Jurkat, Clone E6-1 (cell line): ENCODE measurements at regions not wholly inside any gene's neighbourhood (a gene's known extent, or its start where the extent isn't known, plus 50 kb on each side); places are given as distances from the start of the nearest gene placed in this dataset.

Experiments
- DNase-seq: peaks from one replicate; pipeline ENCODE4 v3.0.0-alpha.2; 2011; ENCODE audit warnings: low read depth, low spot score
- H3K4me3 ChIP-seq: 2 replicates; pipeline ENCODE4 v1.5.1; 2011; ENCODE audit warnings: mild to moderate bottlenecking, low read length, control low read depth, moderate library complexity

GRCh38 chr6:169839493-169839892, 88.1 kb downstream of the ERMARD start:
- no peak for DNase-seq
- no peak overlapping the region for H3K4me3 ChIP-seq

- no peak overlapping the region for H3K4me3 ChIP-seq
- no peak for DNase-seq
These were observed 87.6 kb downstream of the ERMARD start for GRCh38 chr6:169839029-169839481.

GRCh38 chr6:169838346-169839028, 87.1 kb downstream of the ERMARD start:
- no peak overlapping the region for H3K4me3 ChIP-seq
- no peak for DNase-seq

GRCh38 chr6:169837529-169838250, 86.3 kb downstream of the ERMARD start:
- no peak for DNase-seq

GRCh38 chr6:169833258-169833794, 81.9 kb downstream of the ERMARD start:
- DNase-seq, result no peak
- H3K4me3 ChIP-seq, result no peak overlapping the region

More at GRCh38 chr6:169837529-169838250, 86.3 kb downstream of the ERMARD start:
- no peak overlapping the region for H3K4me3 ChIP-seq

- DNase-seq, result no peak
- H3K4me3 ChIP-seq, result no peak overlapping the region
These were observed 81.0 kb downstream of the ERMARD start for GRCh38 chr6:169832247-169832948.

GRCh38 chr6:169831450-169832246, 80.2 kb downstream of the ERMARD start:
- DNase-seq, result peak; percentile 21
- no peak overlapping the region for H3K4me3 ChIP-seq
